SK-N-SH (cell line): ENCODE measurements at regions not wholly inside any gene's neighbourhood (a gene's known extent, or its start where the extent isn't known, plus 50 kb on each side); places are given as distances from the start of the nearest gene placed in this dataset.

Experiments
- CTCF ChIA-PET: fragments of 300-600, 350-600 bp; formaldehyde crosslinking; extraction: SDS; loops from one replicate; lab custom pipeline; 2021; lab: Yijun Ruan, JAX
- POLR2A ChIA-PET: fragments of 350-600 bp; sonication (Branson Sonifier 250); formaldehyde crosslinking; extraction: SDS; loops from one replicate; lab custom pipeline; 2020; ENCODE audit warnings: antibody characterized with exemption, inconsistent platforms; lab: Yijun Ruan, JAX
- DNase-seq: peaks from one replicate; pipeline ENCODE4 v3.0.0; 2012
- H2AFZ ChIP-seq: fragments of 200-600 bp; sonication (generic); 2 replicates; pipeline ENCODE4 v1.8.1; 2016; ENCODE audit warnings: antibody characterized with exemption, mild to moderate bottlenecking, low read depth
- H3F3A ChIP-seq: fragments of 200-600 bp; sonication (generic); replicated peaks from 2 replicates; pipeline ENCODE3; 2016; ENCODE audit warnings: antibody characterized with exemption, mild to moderate bottlenecking; ENCODE audit not compliant: insufficient read depth
- H3K27ac ChIP-seq, 2 experiments: fragments of 200-500 bp in 1 of 2; fragments of 200-600 bp in 1 of 2; sonication (Bioruptor generic) in 1 of 2; sonication (generic), shearing (Covaris generic) in 1 of 2; 2 replicates each; pipeline versions ENCODE4 v1.5.1 to v1.6.1; 2014 to 2016; ENCODE audit warnings: low read depth in 2 of 2, inconsistent platforms in 1 of 2, low read length in 1 of 2, mild to moderate bottlenecking in 1 of 2, mixed read lengths in 1 of 2
- H3K27me3 ChIP-seq: fragments of 200-600 bp; sonication (generic), shearing (Covaris generic); 2 replicates; pipeline ENCODE4 v1.6.1; 2016; ENCODE audit warnings: mixed run types; ENCODE audit not compliant: insufficient read depth
- H3K36me3 ChIP-seq, 2 experiments: fragments of 200-500 bp in 1 of 2; fragments of 200-600 bp in 1 of 2; sonication (Bioruptor generic) in 1 of 2; sonication (generic) in 1 of 2; replicated peaks in 1 of 2; 2 replicates each; pipeline versions ENCODE3 to v1.5.1; 2014 to 2016; ENCODE audit warnings: low read length in 1 of 2, mild to moderate bottlenecking in 1 of 2; ENCODE audit not compliant: insufficient read depth in 2 of 2, control insufficient read depth in 1 of 2
- H3K4me1 ChIP-seq, 2 experiments: fragments of 200-500 bp in 1 of 2; fragments of 200-600 bp in 1 of 2; sonication (Bioruptor generic) in 1 of 2; sonication (generic), shearing (Covaris generic) in 1 of 2; 2 replicates each; pipeline versions ENCODE4 v1.5.1 to v1.6.1; 2014 to 2016; ENCODE audit warnings: low read depth in 1 of 2, low read length in 1 of 2, mixed run types in 1 of 2; ENCODE audit not compliant: insufficient read depth in 2 of 2, control insufficient read depth in 1 of 2
- H3K4me2 ChIP-seq: fragments of 200-600 bp; sonication (generic), shearing (Covaris generic); 2 replicates; pipeline ENCODE4 v1.6.1; 2017; ENCODE audit warnings: mixed run types
- H3K4me3 ChIP-seq, 2 experiments: fragments of 200-500 bp in 1 of 2; fragments of 200-600 bp in 1 of 2; sonication (Bioruptor generic) in 1 of 2; sonication (generic), shearing (Covaris generic) in 1 of 2; 2 replicates each; pipeline versions ENCODE4 v1.5.1 to v1.8.1; 2014 to 2016; ENCODE audit warnings: low read depth in 2 of 2, inconsistent platforms in 1 of 2, low read length in 1 of 2, mild to moderate bottlenecking in 1 of 2, mixed read lengths in 1 of 2, moderate library complexity in 1 of 2
- H3K79me2 ChIP-seq: fragments of 200-600 bp; sonication (generic); 2 replicates; pipeline ENCODE4 v1.8.1; 2017; ENCODE audit warnings: mild to moderate bottlenecking; ENCODE audit not compliant: insufficient read depth
- H3K9ac ChIP-seq: fragments of 200-600 bp; sonication (generic); 2 replicates; pipeline ENCODE4 v1.6.1; 2017; ENCODE audit warnings: mixed run types
- H3K9me2 ChIP-seq: fragments of 200-600 bp; sonication (generic); 2 replicates; pipeline ENCODE4 v1.6.1; 2017; ENCODE audit warnings: mixed run types
- H3K9me3 ChIP-seq: fragments of 200-600 bp; sonication (generic); 2 replicates; pipeline ENCODE4 v1.6.1; 2017; ENCODE audit warnings: mixed run types, mild to moderate bottlenecking, moderate library complexity
- H4K20me1 ChIP-seq: fragments of 200-600 bp; sonication (generic); 2 replicates; pipeline ENCODE4 v1.6.1; 2017; ENCODE audit warnings: mild to moderate bottlenecking, mixed run types; ENCODE audit not compliant: insufficient read depth
- CHD2 ChIP-seq: fragments of 150-350 bp; IDR thresholded peaks from 2 replicates; pipeline ENCODE4 v1.6.1; 2018; ENCODE audit warnings: low read length; ENCODE audit not compliant: partially characterized antibody
- ELF1 ChIP-seq: IDR thresholded peaks from 2 replicates; pipeline ENCODE4 v1.4.0; 2012
- EP300 ChIP-seq, 2 experiments: IDR thresholded peaks; 2 replicates each; pipeline versions ENCODE4 v1.4.0 to v1.6.1; 2012; ENCODE audit warnings: borderline replicate concordance in 1 of 2, low read depth in 1 of 2, low read length in 1 of 2
- EZH2phosphoT487 ChIP-seq: fragments of 200-600 bp; sonication (generic); IDR thresholded peaks from 2 replicates; pipeline ENCODE4 v1.6.1; 2017; ENCODE audit warnings: low read depth, mixed run types, mild to moderate bottlenecking, antibody characterized with exemption, moderate library complexity, borderline replicate concordance
- FOXM1 ChIP-seq: IDR thresholded peaks from 2 replicates; pipeline ENCODE4 v1.4.0; 2012; ENCODE audit warnings: low read depth, mild to moderate bottlenecking
- IRF3 ChIP-seq: fragments of 150-350 bp; IDR thresholded peaks from 2 replicates; pipeline ENCODE4 v1.6.1; 2016; ENCODE audit warnings: mild to moderate bottlenecking, low read depth, low read length
- JUND ChIP-seq: IDR thresholded peaks from 2 replicates; pipeline ENCODE4 v1.4.0; 2012
- MAX ChIP-seq: IDR thresholded peaks from 2 replicates; pipeline ENCODE4 v1.4.0; 2012; ENCODE audit warnings: low read depth
- NFIC ChIP-seq: IDR thresholded peaks from 2 replicates; pipeline ENCODE4 v1.4.0; 2012; ENCODE audit warnings: borderline replicate concordance
- RCOR1 ChIP-seq: fragments of 150-350 bp; IDR thresholded peaks from 2 replicates; pipeline ENCODE4 v1.6.1; 2017; ENCODE audit warnings: antibody characterized with exemption, low read length
- TCF12 ChIP-seq: IDR thresholded peaks from 2 replicates; pipeline ENCODE4 v1.4.0; 2012
- TEAD4 ChIP-seq: IDR thresholded peaks from 2 replicates; pipeline ENCODE4 v1.4.0; 2012; ENCODE audit warnings: mild to moderate bottlenecking, borderline replicate concordance; ENCODE audit not compliant: insufficient read depth
- USF1 ChIP-seq: IDR thresholded peaks from 2 replicates; pipeline ENCODE4 v1.4.0; 2012; ENCODE audit warnings: low read depth, borderline replicate concordance
- YY1 ChIP-seq: IDR thresholded peaks from 2 replicates; pipeline ENCODE4 v1.4.0; 2012; ENCODE audit warnings: low read depth, mild to moderate bottlenecking
- WGBS: methylation state at CpG from one replicate; pipeline ENCODE4 v1.1.6; 2017; ENCODE audit warnings: low lambda C conversion rate; 5-methylcytosine and 5-hydroxymethylcytosine counted together
- TF ChIP-seq, protein P1 (sequence below): IDR thresholded peaks from 2 replicates; pipeline ENCODE4 v1.6.1; 2012; ENCODE audit warnings: mild to moderate bottlenecking, low read depth, low read length, moderate library complexity
- TF ChIP-seq, protein P2 (sequence below): IDR thresholded peaks from 2 replicates; pipeline ENCODE4; 2012
- TF ChIP-seq, protein P3 (sequence below): fragments of 150-350 bp; IDR thresholded peaks from 2 replicates; pipeline ENCODE4 v1.6.1; 2017; ENCODE audit warnings: antibody characterized with exemption, low read length, low read depth, borderline replicate concordance
- TF ChIP-seq, protein P4 (sequence below): IDR thresholded peaks from 2 replicates; pipeline ENCODE4 v1.4.0; 2012; ENCODE audit warnings: low read depth, borderline replicate concordance

GRCh38 chr3:157592769-157593168 is 89.6 kb upstream of the VEPH1 start:
- Histone ChIP-seq H3K4me3 (no peak overlapping the region), H3K36me3 (no peaks in the 10 kb centered on the region), H3K9me3 (no peaks in the 10 kb centered on the region), H3K27ac (no peak overlapping the region), H4K20me1 (no peaks in the 10 kb centered on the region), H3K27me3 (no peaks in the 10 kb centered on the region), H3K9me2 (no peaks in the 10 kb centered on the region), H3F3A (no peaks in the 10 kb centered on the region), H2AFZ (no peak overlapping the region), H3K4me2 (no peak overlapping the region), H3K79me2 (no peaks in the 10 kb centered on the region), H3K4me1 (peaks cover 0 to 4% of the 10 kb centered on the region in 2 experiments; a peak in 2 of 4 replicates), H3K9ac (no peak overlapping the region)
- 73% methylated on average over 6 of the region's 6 CpGs for WGBS
- DNase-seq: no peak
- POLR2A ChIA-PET: no interaction called here
- TF ChIP-seq, protein P1, sequence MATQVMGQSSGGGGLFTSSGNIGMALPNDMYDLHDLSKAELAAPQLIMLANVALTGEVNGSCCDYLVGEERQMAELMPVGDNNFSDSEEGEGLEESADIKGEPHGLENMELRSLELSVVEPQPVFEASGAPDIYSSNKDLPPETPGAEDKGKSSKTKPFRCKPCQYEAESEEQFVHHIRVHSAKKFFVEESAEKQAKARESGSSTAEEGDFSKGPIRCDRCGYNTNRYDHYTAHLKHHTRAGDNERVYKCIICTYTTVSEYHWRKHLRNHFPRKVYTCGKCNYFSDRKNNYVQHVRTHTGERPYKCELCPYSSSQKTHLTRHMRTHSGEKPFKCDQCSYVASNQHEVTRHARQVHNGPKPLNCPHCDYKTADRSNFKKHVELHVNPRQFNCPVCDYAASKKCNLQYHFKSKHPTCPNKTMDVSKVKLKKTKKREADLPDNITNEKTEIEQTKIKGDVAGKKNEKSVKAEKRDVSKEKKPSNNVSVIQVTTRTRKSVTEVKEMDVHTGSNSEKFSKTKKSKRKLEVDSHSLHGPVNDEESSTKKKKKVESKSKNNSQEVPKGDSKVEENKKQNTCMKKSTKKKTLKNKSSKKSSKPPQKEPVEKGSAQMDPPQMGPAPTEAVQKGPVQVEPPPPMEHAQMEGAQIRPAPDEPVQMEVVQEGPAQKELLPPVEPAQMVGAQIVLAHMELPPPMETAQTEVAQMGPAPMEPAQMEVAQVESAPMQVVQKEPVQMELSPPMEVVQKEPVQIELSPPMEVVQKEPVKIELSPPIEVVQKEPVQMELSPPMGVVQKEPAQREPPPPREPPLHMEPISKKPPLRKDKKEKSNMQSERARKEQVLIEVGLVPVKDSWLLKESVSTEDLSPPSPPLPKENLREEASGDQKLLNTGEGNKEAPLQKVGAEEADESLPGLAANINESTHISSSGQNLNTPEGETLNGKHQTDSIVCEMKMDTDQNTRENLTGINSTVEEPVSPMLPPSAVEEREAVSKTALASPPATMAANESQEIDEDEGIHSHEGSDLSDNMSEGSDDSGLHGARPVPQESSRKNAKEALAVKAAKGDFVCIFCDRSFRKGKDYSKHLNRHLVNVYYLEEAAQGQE: peak; percentile 87
- TF ChIP-seq IRF3: no peak
- CTCF ChIA-PET: interaction anchor here (2.2 kb wide), 1 partner anchor 14 kb away, joined by 7 read pairs; no protein-coding TSS in a partner anchor

- DNase-seq: no peak
- Histone ChIP-seq H3K27ac (peak overlapping the region in 1 of 2 experiments; percentile 35; a peak in 1 of 4 replicates), H3K9me3 (no peaks in the 10 kb centered on the region), H2AFZ (no peak overlapping the region), H3K4me3 (no peak overlapping the region), H3K79me2 (no peaks in the 10 kb centered on the region), H3K4me1 (peaks cover 0 to 4% of the 10 kb centered on the region in 2 experiments; a peak in 2 of 4 replicates), H3K36me3 (no peaks in the 10 kb centered on the region), H3K4me2 (no peak overlapping the region; the same call in 1 of the 2 replicates), H4K20me1 (no peaks in the 10 kb centered on the region), H3K9ac (no peak overlapping the region), H3F3A (no peaks in the 10 kb centered on the region), H3K27me3 (no peaks in the 10 kb centered on the region), H3K9me2 (no peaks in the 10 kb centered on the region)
- POLR2A ChIA-PET: no interaction called here
- WGBS: 9% methylated on average over 1 of the region's 1 CpG
- CTCF ChIA-PET: interaction anchor here (0.6 to 2.2 kb wide), 4 partner anchors 12 to 1664 kb away, joined by 3 to 5 read pairs (median 3); no protein-coding TSS in a partner anchor
- TF ChIP-seq ELF1: no peak
- no peak for TF ChIP-seq CHD2
- TF ChIP-seq TCF12: peak; percentile 69
- TF ChIP-seq YY1: no peak
- no peak for TF ChIP-seq EZH2phosphoT487
- no peak for TF ChIP-seq RCOR1
- no peak for TF ChIP-seq MAX
- TF ChIP-seq, protein P2, sequence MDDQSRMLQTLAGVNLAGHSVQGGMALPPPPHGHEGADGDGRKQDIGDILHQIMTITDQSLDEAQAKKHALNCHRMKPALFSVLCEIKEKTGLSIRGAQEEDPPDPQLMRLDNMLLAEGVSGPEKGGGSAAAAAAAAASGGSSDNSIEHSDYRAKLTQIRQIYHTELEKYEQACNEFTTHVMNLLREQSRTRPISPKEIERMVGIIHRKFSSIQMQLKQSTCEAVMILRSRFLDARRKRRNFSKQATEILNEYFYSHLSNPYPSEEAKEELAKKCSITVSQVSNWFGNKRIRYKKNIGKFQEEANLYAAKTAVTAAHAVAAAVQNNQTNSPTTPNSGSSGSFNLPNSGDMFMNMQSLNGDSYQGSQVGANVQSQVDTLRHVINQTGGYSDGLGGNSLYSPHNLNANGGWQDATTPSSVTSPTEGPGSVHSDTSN: peak; percentile 84
- 0 out of 2 replicates have a peak, but pooled peaks have one; percentile 15 for TF ChIP-seq TEAD4
- TF ChIP-seq, protein P3, sequence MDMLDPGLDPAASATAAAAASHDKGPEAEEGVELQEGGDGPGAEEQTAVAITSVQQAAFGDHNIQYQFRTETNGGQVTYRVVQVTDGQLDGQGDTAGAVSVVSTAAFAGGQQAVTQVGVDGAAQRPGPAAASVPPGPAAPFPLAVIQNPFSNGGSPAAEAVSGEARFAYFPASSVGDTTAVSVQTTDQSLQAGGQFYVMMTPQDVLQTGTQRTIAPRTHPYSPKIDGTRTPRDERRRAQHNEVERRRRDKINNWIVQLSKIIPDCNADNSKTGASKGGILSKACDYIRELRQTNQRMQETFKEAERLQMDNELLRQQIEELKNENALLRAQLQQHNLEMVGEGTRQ: no peak
- peak; percentile 45 for TF ChIP-seq NFIC
- TF ChIP-seq, protein P4, sequence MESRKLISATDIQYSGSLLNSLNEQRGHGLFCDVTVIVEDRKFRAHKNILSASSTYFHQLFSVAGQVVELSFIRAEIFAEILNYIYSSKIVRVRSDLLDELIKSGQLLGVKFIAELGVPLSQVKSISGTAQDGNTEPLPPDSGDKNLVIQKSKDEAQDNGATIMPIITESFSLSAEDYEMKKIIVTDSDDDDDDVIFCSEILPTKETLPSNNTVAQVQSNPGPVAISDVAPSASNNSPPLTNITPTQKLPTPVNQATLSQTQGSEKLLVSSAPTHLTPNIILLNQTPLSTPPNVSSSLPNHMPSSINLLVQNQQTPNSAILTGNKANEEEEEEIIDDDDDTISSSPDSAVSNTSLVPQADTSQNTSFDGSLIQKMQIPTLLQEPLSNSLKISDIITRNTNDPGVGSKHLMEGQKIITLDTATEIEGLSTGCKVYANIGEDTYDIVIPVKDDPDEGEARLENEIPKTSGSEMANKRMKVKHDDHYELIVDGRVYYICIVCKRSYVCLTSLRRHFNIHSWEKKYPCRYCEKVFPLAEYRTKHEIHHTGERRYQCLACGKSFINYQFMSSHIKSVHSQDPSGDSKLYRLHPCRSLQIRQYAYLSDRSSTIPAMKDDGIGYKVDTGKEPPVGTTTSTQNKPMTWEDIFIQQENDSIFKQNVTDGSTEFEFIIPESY: 0 out of 2 replicates have a peak, but pooled peaks have one; percentile 10
- TF ChIP-seq FOXM1: peak; percentile 70; the same call in 1 of the 2 replicates
- peak; percentile 41 for TF ChIP-seq JUND
- TF ChIP-seq USF1: no peak
- peak in 1 of 2 experiments; percentile 31; a peak in 1 of 4 replicates for TF ChIP-seq EP300 (IDR thresholded peaks at IDR 0.05; ENCODE audit: borderline replicate concordance in 1 of 2, low read depth in 1 of 2, low read length in 1 of 2)
Observed at GRCh38 chr3:157590273-157590672, 87.1 kb upstream of the VEPH1 start.
